Adrenal gland (tissue), 9 donors: ENCODE measurements at regions not wholly inside any gene's neighbourhood (a gene's known extent, or its start where the extent isn't known, plus 50 kb on each side); places are given as distances from the start of the nearest gene placed in this dataset.

Experiments used
- DNase-seq, 7 donors: peaks; one replicate each; pipeline ENCODE4 v3.0.0-alpha.2; 2019 to 2020
- H3K27ac ChIP-seq, 5 donors: fragments of 200-600 bp; sonication (generic) in 4 of 5; 1 replicate in 3 of 5; 2 replicates in 2 of 5; pipeline versions ENCODE4 v1.5.1 to v1.8.0; 2016 to 2020; ENCODE audit warnings: mild to moderate bottlenecking in 1 of 5
- H3K27me3 ChIP-seq: fragments of 200-600 bp; 2 replicates; pipeline ENCODE4 v1.8.0; 2021
- H3K36me3 ChIP-seq, 2 donors: fragments of 200-600 bp; replicated peaks in 1 of 2; 1 replicate in 1 of 2; 2 replicates in 1 of 2; pipeline versions ENCODE4 v1.5.1 to v1.8.0; 2018 to 2022
- H3K4me1 ChIP-seq, 2 donors: fragments of 200-600 bp; replicated peaks in 1 of 2; 1 replicate in 1 of 2; 2 replicates in 1 of 2; pipeline versions ENCODE4 v1.5.1 to v1.8.0; 2018 to 2021
- H3K4me3 ChIP-seq, 4 donors: fragments of 200-600 bp; sonication (generic) in 3 of 4; one replicate each; pipeline ENCODE4 v1.5.1; 2016 to 2018
- H3K9me3 ChIP-seq, 3 donors: fragments of 200-600 bp; sonication (generic) in 1 of 3; replicated peaks in 1 of 3; 1 replicate in 2 of 3; 2 replicates in 1 of 3; pipeline versions ENCODE4 v1.5.1 to v1.8.0; 2016 to 2021
- POLR2A ChIP-seq, 2 donors: fragments of 450-650 bp; IDR thresholded peaks; one replicate each; pipeline ENCODE4 v1.6.1; 2017; ENCODE audit warnings: antibody characterized with exemption in 2 of 2, mild to moderate bottlenecking in 2 of 2, moderate library complexity in 1 of 2
- WGBS, 4 donors: extraction: QIAGEN DNeasy Blood & Tissue Kit in 2 of 4; methylation state at CpG; one replicate each; pipeline versions ENCODE4 v1.1.5 to v1.1.7; 2013 to 2017; 5-methylcytosine and 5-hydroxymethylcytosine counted together
- intact Hi-C, 2 donors: fragments of 100-400 bp; cut with DNase I; formaldehyde crosslinking; loops; one replicate each; pipeline versions ENCODE4 v1.14.1 to v1.15.0; 2022 to 2023
- TF ChIP-seq, protein P1 (sequence below), 6 experiments: fragments of 450-650 bp in 4 of 6; fragments of 200-600 bp in 2 of 6; sonication (generic) in 1 of 6; IDR thresholded peaks; 1 replicate in 5 of 6; 2 replicates in 1 of 6; pipeline versions ENCODE4 v1.5.1 to v1.8.0; 2016 to 2021; ENCODE audit warnings: antibody characterized with exemption in 6 of 6, mild to moderate bottlenecking in 2 of 6, moderate library complexity in 1 of 6
- donor health status: healthy with polysubstance abuse.
- donor health status: Bipolar disorder and iron deficiency.
- donor health status: DM: yes; HTN: yes; CAD: no.
- donor health status: DM: no; HTN: no; CAD: no.
- donor health status: DM: no; HTN: no; CAD: no.

DNA sequence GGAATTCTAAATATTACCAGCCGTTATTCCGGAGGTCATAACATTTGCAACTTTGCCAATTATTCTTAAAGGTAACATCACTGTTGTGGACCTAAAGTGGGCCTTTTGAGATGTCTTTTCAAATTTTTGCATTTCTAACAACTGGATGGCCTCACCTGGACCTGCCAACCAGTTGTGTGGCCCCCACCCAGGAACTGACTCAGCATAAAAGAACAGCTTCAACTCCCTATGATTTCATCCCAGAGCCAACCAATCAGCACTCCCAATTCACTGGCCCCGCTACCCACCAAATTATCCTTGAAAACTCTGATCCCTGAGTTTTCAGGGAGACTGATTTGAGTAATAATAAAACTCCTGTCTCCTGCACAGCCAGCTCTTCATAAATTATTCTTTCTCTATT is 489.7 kb upstream of the LMCD1 start:
- intact Hi-C loops: no loop called here
- no peak for DNase-seq
- Histone ChIP-seq H3K36me3 (no peaks in the 10 kb centered on the region), H3K4me3 (no peak overlapping the region), H3K9me3 (no peaks in the 10 kb centered on the region), H3K4me1 (no peaks in the 10 kb centered on the region), H3K27ac (no peak overlapping the region), H3K27me3 (no peaks in the 10 kb centered on the region)
- TF ChIP-seq, protein P1, sequence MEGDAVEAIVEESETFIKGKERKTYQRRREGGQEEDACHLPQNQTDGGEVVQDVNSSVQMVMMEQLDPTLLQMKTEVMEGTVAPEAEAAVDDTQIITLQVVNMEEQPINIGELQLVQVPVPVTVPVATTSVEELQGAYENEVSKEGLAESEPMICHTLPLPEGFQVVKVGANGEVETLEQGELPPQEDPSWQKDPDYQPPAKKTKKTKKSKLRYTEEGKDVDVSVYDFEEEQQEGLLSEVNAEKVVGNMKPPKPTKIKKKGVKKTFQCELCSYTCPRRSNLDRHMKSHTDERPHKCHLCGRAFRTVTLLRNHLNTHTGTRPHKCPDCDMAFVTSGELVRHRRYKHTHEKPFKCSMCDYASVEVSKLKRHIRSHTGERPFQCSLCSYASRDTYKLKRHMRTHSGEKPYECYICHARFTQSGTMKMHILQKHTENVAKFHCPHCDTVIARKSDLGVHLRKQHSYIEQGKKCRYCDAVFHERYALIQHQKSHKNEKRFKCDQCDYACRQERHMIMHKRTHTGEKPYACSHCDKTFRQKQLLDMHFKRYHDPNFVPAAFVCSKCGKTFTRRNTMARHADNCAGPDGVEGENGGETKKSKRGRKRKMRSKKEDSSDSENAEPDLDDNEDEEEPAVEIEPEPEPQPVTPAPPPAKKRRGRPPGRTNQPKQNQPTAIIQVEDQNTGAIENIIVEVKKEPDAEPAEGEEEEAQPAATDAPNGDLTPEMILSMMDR (IDR thresholded peaks at IDR 0.05): no peak
- TF ChIP-seq POLR2A (IDR thresholded peaks at IDR 0.05): no peak
- WGBS, 4 donors: 91 to 96% (median 93%) methylated on average over 3 of the region's 3 CpGs

DNA sequence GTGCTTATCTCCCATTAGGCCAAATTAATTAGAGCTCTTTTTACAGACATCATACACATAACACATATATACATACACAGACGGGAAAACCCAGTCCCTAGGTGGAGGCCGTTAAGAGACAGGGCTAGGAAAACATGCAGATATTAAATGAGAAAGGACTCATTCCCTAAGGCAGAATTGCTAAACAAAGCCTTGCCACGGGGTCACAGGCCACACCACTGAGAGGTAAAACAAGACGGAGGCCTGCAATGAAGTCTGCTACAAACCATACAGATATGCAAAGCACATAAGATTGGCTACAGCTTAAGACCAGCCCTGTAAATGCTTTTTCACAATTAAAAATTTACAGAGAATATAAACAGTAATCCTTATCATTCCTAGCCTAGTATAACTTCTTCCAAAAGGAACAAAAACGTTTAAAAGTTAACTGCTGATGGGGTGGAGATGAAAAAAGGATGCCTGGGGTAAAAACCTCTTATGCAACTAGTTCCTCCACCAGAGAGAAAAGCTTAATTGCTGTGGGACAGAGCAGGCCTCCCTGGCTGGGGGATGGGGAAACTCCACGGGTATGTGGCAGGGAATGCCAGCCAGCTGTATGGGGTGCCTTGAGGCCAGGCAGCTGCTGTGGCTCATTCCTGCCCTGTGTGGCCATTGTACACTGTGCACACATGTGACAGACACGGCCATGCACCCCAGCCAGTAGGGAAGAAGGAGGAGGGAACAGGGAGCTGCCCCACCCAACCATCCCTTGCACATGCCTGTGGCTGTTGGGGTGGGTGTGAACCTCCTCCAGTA is 481.4 kb upstream of the LMCD1 start:
- H3K36me3 ChIP-seq: no peaks in the 10 kb centered on the region
- no peaks in the 10 kb centered on the region for H3K27me3 ChIP-seq
- no peak for TF ChIP-seq POLR2A (IDR thresholded peaks at IDR 0.05)
- TF ChIP-seq, protein P1 (IDR thresholded peaks at IDR 0.05): no peak
- intact Hi-C loops: no loop called here
- no peak for DNase-seq
- no peak overlapping the region for H3K4me3 ChIP-seq
- WGBS, 4 donors: 66 to 72% (median 69%) methylated on average over 7 of the region's 7 CpGs
- no peak overlapping the region for H3K27ac ChIP-seq
- H3K4me1 ChIP-seq: no peaks in the 10 kb centered on the region
- H3K9me3 ChIP-seq: peaks cover 0 to 9% (median 0%) of the 10 kb centered on the region in 3 donors

GRCh38 chr3:8027954-8028353 is 473.7 kb upstream of the LMCD1 start:
- Histone ChIP-seq H3K4me3 (no peak overlapping the region), H3K9me3 (no peaks in the 10 kb centered on the region), H3K27me3 (no peaks in the 10 kb centered on the region), H3K4me1 (no peaks in the 10 kb centered on the region), H3K27ac (no peak overlapping the region), H3K36me3 (no peaks in the 10 kb centered on the region)
- intact Hi-C loops: no loop called here
- 33 to 42% (median 39%) methylated on average over 1 of the region's 1 CpG for WGBS, 4 donors
- DNase-seq: no peak
- TF ChIP-seq, protein P1 (IDR thresholded peaks at IDR 0.05): no peak
- TF ChIP-seq POLR2A (IDR thresholded peaks at IDR 0.05): no peak

DNA sequence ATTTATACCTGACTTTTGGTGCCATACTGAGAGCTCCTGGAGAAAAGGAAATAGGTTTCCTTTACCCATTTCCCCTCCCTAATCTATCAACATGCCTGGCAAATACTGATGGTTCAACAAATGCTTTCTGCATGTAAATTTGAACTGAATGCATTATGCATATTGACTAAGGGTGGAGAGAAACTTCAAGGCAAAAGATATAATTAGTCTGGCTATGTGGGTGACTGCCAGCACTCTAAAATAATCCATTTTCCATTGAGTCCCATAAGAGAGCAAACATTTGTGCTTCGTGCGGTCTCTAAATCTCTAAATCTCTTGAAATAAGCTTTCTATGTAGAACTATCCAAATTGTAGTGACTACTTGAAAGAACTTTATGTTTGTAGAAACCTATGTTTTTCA is 451.3 kb upstream of the LMCD1 start:
- intact Hi-C loops: no loop called here
- DNase-seq: no peak
- H3K27ac ChIP-seq: no peak overlapping the region
- H3K27me3 ChIP-seq: no peaks in the 10 kb centered on the region
- H3K36me3 ChIP-seq: no peaks in the 10 kb centered on the region
- H3K4me1 ChIP-seq: no peaks in the 10 kb centered on the region
- TF ChIP-seq POLR2A (IDR thresholded peaks at IDR 0.05): no peak
- TF ChIP-seq, protein P1 (IDR thresholded peaks at IDR 0.05): no peak
- WGBS, 4 donors: 88 to 98% (median 91%) methylated on average over 2 of the region's 2 CpGs
- H3K9me3 ChIP-seq: no peaks in the 10 kb centered on the region
- no peak overlapping the region for H3K4me3 ChIP-seq
